Mesenchymal stem cell (in vitro differentiated cells and primary cell): ENCODE measurements at regions not wholly inside any gene's neighbourhood (a gene's known extent, or its start where the extent isn't known, plus 50 kb on each side); places are given as distances from the start of the nearest gene placed in this dataset.
A peak's percentile ranks its signal among the peaks of the same experiment; 100 is the strongest.

Source experiments
- DNase-seq: peaks from one replicate; pipeline ENCODE4 v3.0.0-alpha.2; 2013
- H2AFZ ChIP-seq: one replicate; pipeline ENCODE4 v1.6.1; 2013; ENCODE audit warnings: low read depth, mild to moderate bottlenecking, control low read depth, inconsistent platforms, low read length, moderate library complexity
- H2AK5ac ChIP-seq: 2 replicates; pipeline ENCODE4 v1.6.1; 2013; ENCODE audit warnings: low read length, moderate library complexity, mild to moderate bottlenecking, inconsistent platforms; ENCODE audit not compliant: severe bottlenecking
- H2BK120ac ChIP-seq: one replicate; pipeline ENCODE4 v1.6.1; 2013; ENCODE audit warnings: low read depth, mild to moderate bottlenecking, inconsistent platforms, low read length, moderate library complexity
- H2BK12ac ChIP-seq, 2 experiments: one replicate each; pipeline ENCODE4 v1.6.1; 2013; ENCODE audit warnings: inconsistent platforms in 2 of 2, low read length in 2 of 2, mild to moderate bottlenecking in 2 of 2, moderate library complexity in 2 of 2, control low read depth in 1 of 2
- H2BK15ac ChIP-seq: one replicate; pipeline ENCODE4 v1.6.1; 2013; ENCODE audit warnings: mild to moderate bottlenecking, low read depth, inconsistent platforms; ENCODE audit not compliant: poor library complexity, severe bottlenecking
- H2BK5ac ChIP-seq: 2 replicates; pipeline ENCODE4 v1.6.1; 2013; ENCODE audit warnings: low read depth, mild to moderate bottlenecking, low read length, control low read depth, inconsistent platforms; ENCODE audit not compliant: poor library complexity, severe bottlenecking
- H3K14ac ChIP-seq, 2 experiments: one replicate each; pipeline ENCODE4 v1.6.1; 2013; ENCODE audit warnings: inconsistent platforms in 2 of 2, low read length in 2 of 2, control low read depth in 1 of 2, mild to moderate bottlenecking in 1 of 2, moderate library complexity in 1 of 2
- H3K18ac ChIP-seq, 2 experiments: one replicate each; pipeline ENCODE4 v1.6.1; 2013; ENCODE audit warnings: inconsistent platforms in 2 of 2, low read length in 2 of 2, control low read depth in 1 of 2, low read depth in 1 of 2, mild to moderate bottlenecking in 1 of 2
- H3K23ac ChIP-seq, 2 experiments: one replicate each; pipeline ENCODE4 v1.6.1; 2013; ENCODE audit warnings: inconsistent platforms in 2 of 2, low read length in 2 of 2, mild to moderate bottlenecking in 2 of 2, moderate library complexity in 2 of 2, control low read depth in 1 of 2
- H3K27ac ChIP-seq: 2 replicates; pipeline ENCODE4 v1.5.1; 2013; ENCODE audit warnings: mild to moderate bottlenecking, moderate library complexity, low read length, control low read depth, inconsistent platforms; ENCODE audit not compliant: poor library complexity, severe bottlenecking
- H3K27me3 ChIP-seq, 2 experiments: 2 replicates each; pipeline versions ENCODE4 v1.6.1 to v1.7.0; 2013; ENCODE audit warnings: low read length in 2 of 2, mild to moderate bottlenecking in 2 of 2, moderate library complexity in 2 of 2, control low read depth in 1 of 2, inconsistent platforms in 1 of 2; ENCODE audit not compliant: control insufficient read depth in 1 of 2, insufficient read depth in 1 of 2
- H3K36me3 ChIP-seq, 2 experiments: 2 replicates each; pipeline versions ENCODE4 v1.6.1 to v1.7.0; 2013; ENCODE audit warnings: low read length in 2 of 2, control low read depth in 1 of 2, inconsistent platforms in 1 of 2, low read depth in 1 of 2, mild to moderate bottlenecking in 1 of 2; ENCODE audit not compliant: insufficient read depth in 2 of 2, control insufficient read depth in 1 of 2
- H3K4ac ChIP-seq, 2 experiments: one replicate each; pipeline ENCODE4 v1.6.1; 2013; ENCODE audit warnings: inconsistent platforms in 2 of 2, low read length in 2 of 2, mild to moderate bottlenecking in 2 of 2, moderate library complexity in 2 of 2, control low read depth in 1 of 2, low read depth in 1 of 2
- H3K4me1 ChIP-seq: 2 replicates; pipeline ENCODE4 v1.6.1; 2013; ENCODE audit warnings: low read depth, low read length, control low read depth; ENCODE audit not compliant: control insufficient read depth, insufficient read depth
- H3K4me2 ChIP-seq: 2 replicates; pipeline ENCODE4 v1.6.1; 2013; ENCODE audit warnings: low read length, mild to moderate bottlenecking, inconsistent platforms; ENCODE audit not compliant: poor library complexity, severe bottlenecking
- H3K4me3 ChIP-seq, 2 experiments: 2 replicates each; pipeline versions ENCODE4 v1.5.1 to v1.7.0; 2013; ENCODE audit warnings: low read length in 2 of 2, mild to moderate bottlenecking in 2 of 2, control low read depth in 1 of 2, low read depth in 1 of 2; ENCODE audit not compliant: insufficient read depth in 1 of 2
- H3K79me1 ChIP-seq: replicated peaks from 2 replicates; pipeline ENCODE4 v1.6.1; 2013; ENCODE audit warnings: mild to moderate bottlenecking, control low read depth, low read length, inconsistent platforms; ENCODE audit not compliant: poor library complexity, severe bottlenecking
- H3K9ac ChIP-seq: 2 replicates; pipeline ENCODE4 v1.7.0; 2013; ENCODE audit warnings: mild to moderate bottlenecking, low read length, moderate library complexity
- H3K9me3 ChIP-seq: 2 replicates; pipeline ENCODE4 v1.7.0; 2013; ENCODE audit warnings: mild to moderate bottlenecking, low read length; ENCODE audit not compliant: control insufficient read depth
- H4K8ac ChIP-seq: one replicate; pipeline ENCODE4 v1.6.1; 2013; ENCODE audit warnings: inconsistent platforms, mild to moderate bottlenecking, low read length, moderate library complexity
- H4K91ac ChIP-seq: one replicate; pipeline ENCODE4 v1.6.1; 2013; ENCODE audit warnings: mild to moderate bottlenecking, low read length, inconsistent platforms
- WGBS: methylation state at CpG from one replicate; pipeline ENCODE4 v1.1.7; 2013; ENCODE audit warnings: mixed read lengths; 5-methylcytosine and 5-hydroxymethylcytosine counted together

GRCh38 chr15:62617741-62618140 lies 424.8 kb upstream of the TPM1 start:
- Histone ChIP-seq H2BK15ac (no peak overlapping the region), H3K4me2 (no peak overlapping the region), H3K4me3 (no peak overlapping the region), H3K9me3 (no peaks in the 10 kb centered on the region), H3K4me1 (peaks cover 5% of the 10 kb centered on the region), H2AFZ (no peak overlapping the region), H4K8ac (no peak overlapping the region), H2BK12ac (no peak overlapping the region), H3K4ac (no peak overlapping the region), H3K9ac (peak overlapping the region; percentile 52), H3K36me3 (no peaks in the 10 kb centered on the region), H3K18ac (no peak overlapping the region), H2AK5ac (no peak overlapping the region), H3K14ac (no peak overlapping the region), H3K27me3 (no peaks in the 10 kb centered on the region), H3K27ac (no peak overlapping the region), H3K23ac (no peak overlapping the region), H4K91ac (no peak overlapping the region), H2BK5ac (no peak overlapping the region), H3K79me1 (peaks cover 8% of the 10 kb centered on the region), H2BK120ac (no peak overlapping the region)
- 89% methylated on average over 4 of the region's 4 CpGs for WGBS
- no peak for DNase-seq

- Histone ChIP-seq H3K18ac (no peak overlapping the region), H3K27me3 (no peaks in the 10 kb centered on the region), H3K14ac (no peak overlapping the region), H2BK120ac (no peak overlapping the region), H3K4me3 (no peak overlapping the region), H3K4me1 (peaks cover 5% of the 10 kb centered on the region), H4K8ac (no peak overlapping the region), H2BK5ac (no peak overlapping the region), H3K9me3 (no peaks in the 10 kb centered on the region), H3K23ac (no peak overlapping the region), H3K4ac (peak overlapping the region in 1 of 2 experiments; percentile 32), H3K9ac (peak overlapping the region; percentile 53), H2AK5ac (peak overlapping the region; percentile 58), H3K79me1 (peaks cover 10% of the 10 kb centered on the region), H2AFZ (no peak overlapping the region), H3K36me3 (no peaks in the 10 kb centered on the region), H3K27ac (peak overlapping the region; percentile 60), H2BK12ac (no peak overlapping the region), H2BK15ac (no peak overlapping the region), H3K4me2 (no peak overlapping the region), H4K91ac (no peak overlapping the region)
- 3% methylated on average over 2 of the region's 2 CpGs for WGBS
- peak; percentile 72 for DNase-seq
These were observed 424.1 kb upstream of the TPM1 start for GRCh38 chr15:62618432-62618831.

GRCh38 chr15:62618846-62619504 lies 423.6 kb upstream of the TPM1 start:
- Histone ChIP-seq H3K14ac (no peak overlapping the region), H4K91ac (no peak overlapping the region), H2BK15ac (no peak overlapping the region), H2AK5ac (peak overlapping the region; percentile 80), H4K8ac (no peak overlapping the region), H3K4me3 (no peak overlapping the region), H3K4ac (no peak overlapping the region), H3K4me1 (peaks cover 5% of the 10 kb centered on the region), H3K4me2 (no peak overlapping the region), H3K36me3 (no peaks in the 10 kb centered on the region), H2BK12ac (no peak overlapping the region), H2BK5ac (no peak overlapping the region), H3K23ac (no peak overlapping the region), H3K9me3 (no peaks in the 10 kb centered on the region), H3K27ac (peak overlapping the region; percentile 59), H2AFZ (no peak overlapping the region), H3K27me3 (no peaks in the 10 kb centered on the region), H2BK120ac (no peak overlapping the region), H3K9ac (peak overlapping the region; percentile 53), H3K79me1 (peaks cover 10% of the 10 kb centered on the region), H3K18ac (no peak overlapping the region)
- 85% methylated on average over 5 of the region's 5 CpGs for WGBS
- DNase-seq: no peak

DNA sequence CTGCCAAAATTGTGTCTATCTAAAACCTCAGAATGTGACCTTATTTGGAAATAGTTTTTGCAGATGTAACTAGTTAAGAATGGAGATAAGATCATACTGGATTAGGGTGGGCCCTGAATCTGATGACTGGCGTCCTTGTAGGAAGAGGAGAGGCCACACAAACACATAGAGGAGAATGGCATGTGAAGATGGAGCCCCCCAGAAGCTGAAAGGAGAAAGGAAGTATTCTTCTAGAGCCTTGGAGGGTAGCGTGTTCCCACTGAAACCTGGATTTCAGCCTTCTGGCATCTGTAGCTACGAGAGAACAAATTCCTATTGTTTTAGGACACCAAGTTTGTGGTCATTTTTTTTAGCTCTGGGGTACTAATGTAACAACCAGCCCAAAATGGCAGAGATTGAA lies 423.0 kb upstream of the TPM1 start:
- H3K27me3 ChIP-seq: no peaks in the 10 kb centered on the region
- peaks cover 7% of the 10 kb centered on the region for H3K4me1 ChIP-seq
- DNase-seq: no peak
- peak overlapping the region; percentile 53 for H3K9ac ChIP-seq
- no peak overlapping the region for H3K4me2 ChIP-seq
- no peak overlapping the region for H3K27ac ChIP-seq
- no peak overlapping the region for H3K18ac ChIP-seq
- no peak overlapping the region for H4K91ac ChIP-seq
- peak overlapping the region; percentile 5 for H2AK5ac ChIP-seq
- H3K23ac ChIP-seq: no peak overlapping the region
- H2BK12ac ChIP-seq: peak overlapping the region in 1 of 2 experiments; percentile 6
- H3K9me3 ChIP-seq: no peaks in the 10 kb centered on the region
- no peak overlapping the region for H2AFZ ChIP-seq
- H3K36me3 ChIP-seq: no peaks in the 10 kb centered on the region
- H2BK15ac ChIP-seq: no peak overlapping the region
- H2BK120ac ChIP-seq: no peak overlapping the region
- no peak overlapping the region for H3K14ac ChIP-seq
- no peak overlapping the region for H3K4ac ChIP-seq
- no peak overlapping the region for H4K8ac ChIP-seq
- peaks cover 10% of the 10 kb centered on the region for H3K79me1 ChIP-seq
- H2BK5ac ChIP-seq: no peak overlapping the region
- no peak overlapping the region for H3K4me3 ChIP-seq
- WGBS: over 99% methylated on average over 3 of the region's 3 CpGs
